Progenitor cell of endocrine pancreas (in vitro differentiated cells): ENCODE measurements at regions not wholly inside any gene's neighbourhood (a gene's known extent, or its start where the extent isn't known, plus 50 kb on each side); places are given as distances from the start of the nearest gene placed in this dataset.
"Not testable (repeated sequence)": the region's sequence is repeated elsewhere in the genome, so short reads cannot be mapped to it uniquely, and the experiment has no call there.

Experiments used
- DNase-seq: peaks from one replicate; pipeline ENCODE4 v3.0.0; 2021; ENCODE audit warnings: low spot score; ENCODE audit not compliant: unreplicated experiment
- H3K27ac Mint-ChIP-seq: 2 replicates; pipeline ENCODE4 v1.8.0; 2021; ENCODE audit warnings: mild to moderate bottlenecking, moderate library complexity, mixed read lengths
- H3K27me3 Mint-ChIP-seq: 2 replicates; pipeline ENCODE4 v1.8.0; 2021; ENCODE audit warnings: mixed read lengths
- H3K36me3 Mint-ChIP-seq: 2 replicates; pipeline ENCODE4 v1.8.0; 2022; ENCODE audit warnings: mixed read lengths; ENCODE audit not compliant: insufficient read depth
- H3K4me1 Mint-ChIP-seq: 2 replicates; pipeline ENCODE4 v1.8.0; 2021; ENCODE audit warnings: low read depth, mixed read lengths
- H3K4me3 Mint-ChIP-seq: 2 replicates; pipeline ENCODE4 v1.8.0; 2021; ENCODE audit warnings: low read depth, mild to moderate bottlenecking, moderate library complexity, mixed read lengths
- H3K9me3 Mint-ChIP-seq: 2 replicates; pipeline ENCODE4 v1.8.0; 2021; ENCODE audit warnings: low read depth, mixed read lengths
- CTCF ChIP-seq: fragments of 200-600 bp; sonication (generic); IDR thresholded peaks from one replicate; pipeline ENCODE4 v1.5.0; 2021; ENCODE audit warnings: antibody characterized with exemption, mild to moderate bottlenecking; ENCODE audit not compliant: unreplicated experiment

DNA sequence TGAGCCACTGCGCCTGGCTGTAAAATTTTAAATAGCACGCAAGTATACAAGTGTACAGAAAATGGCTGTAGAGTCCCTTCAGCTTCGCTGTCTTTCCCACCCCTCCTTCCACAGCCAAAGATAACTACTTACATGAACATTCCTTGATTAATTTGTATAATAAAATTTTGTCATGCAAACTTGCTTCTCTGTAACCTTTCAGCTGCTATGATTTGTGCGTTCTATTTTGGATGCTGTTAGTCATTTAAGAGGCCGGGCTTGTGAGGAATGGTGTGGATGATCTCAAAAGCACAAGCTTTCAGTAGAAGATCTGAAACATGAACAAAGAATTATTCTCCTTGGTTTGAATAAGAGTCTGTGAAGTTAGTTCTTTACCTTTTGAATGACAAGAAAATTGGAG, 115.0 kb upstream of the TLE1 start:
- no peaks in the 10 kb centered on the region for H3K9me3 Mint-ChIP-seq
- no peaks in the 10 kb centered on the region for H3K27me3 Mint-ChIP-seq
- H3K4me1 Mint-ChIP-seq, result peaks cover 2% of the 10 kb centered on the region
- no peaks in the 10 kb centered on the region for H3K36me3 Mint-ChIP-seq
- no peak for DNase-seq
- H3K27ac Mint-ChIP-seq, result no peak overlapping the region
- TF ChIP-seq CTCF, result no peak
- no peak overlapping the region for H3K4me3 Mint-ChIP-seq

- H3K4me1 Mint-ChIP-seq, result peaks cover 24% of the 10 kb centered on the region
- not testable (repeated sequence) for H3K27ac Mint-ChIP-seq, H3K27me3 Mint-ChIP-seq, H3K36me3 Mint-ChIP-seq, H3K4me3 Mint-ChIP-seq, H3K9me3 Mint-ChIP-seq, DNase-seq
These were observed 116.5 kb upstream of the SPATA31D4 start for GRCh38 chr9:81811688-81812087.

GRCh38 chr9:81814401-81814793, 113.8 kb upstream of the SPATA31D4 start:
- no peak overlapping the region for H3K4me3 Mint-ChIP-seq
- peaks cover 30% of the 10 kb centered on the region for H3K4me1 Mint-ChIP-seq
- TF ChIP-seq CTCF, result no peak
- H3K9me3 Mint-ChIP-seq, result no peaks in the 10 kb centered on the region
- peaks cover 28% of the 10 kb centered on the region for H3K27me3 Mint-ChIP-seq
- H3K27ac Mint-ChIP-seq, result peak overlapping the region; percentile 29
- DNase-seq, result no peak
- no peaks in the 10 kb centered on the region for H3K36me3 Mint-ChIP-seq

DNA sequence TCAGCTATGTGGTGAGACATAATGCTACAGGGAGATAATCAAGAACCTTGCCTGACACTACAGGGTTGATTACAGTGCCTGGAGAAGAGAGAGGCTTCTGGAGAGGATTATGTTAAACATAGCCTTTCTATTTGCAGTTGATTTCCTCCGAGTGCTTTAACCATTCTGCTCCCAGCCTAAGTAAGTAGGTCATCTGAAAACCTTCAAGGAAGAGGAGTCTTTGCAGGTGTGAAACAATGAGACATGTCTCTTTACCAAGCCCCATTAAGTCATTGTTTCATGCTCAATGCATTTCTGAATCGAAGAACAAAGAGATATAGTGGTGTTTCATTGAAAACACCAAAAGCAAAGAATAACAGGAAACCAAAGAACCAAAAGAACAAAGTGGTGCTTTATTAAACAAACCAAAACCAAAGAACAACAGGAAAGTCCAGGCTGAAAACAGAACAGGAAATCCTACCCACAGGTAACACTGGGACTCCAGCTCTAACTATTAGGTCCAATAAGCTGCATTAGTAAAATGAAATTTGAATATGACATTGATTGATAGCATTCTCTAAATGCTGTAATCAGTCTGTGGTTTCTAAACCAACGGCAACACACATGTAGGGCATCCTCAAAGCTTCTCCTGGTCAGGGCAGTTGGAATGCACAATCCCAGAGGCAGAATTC, 113.3 kb upstream of the SPATA31D4 start:
- peaks cover 34% of the 10 kb centered on the region for H3K4me1 Mint-ChIP-seq
- H3K9me3 Mint-ChIP-seq, result no peaks in the 10 kb centered on the region
- TF ChIP-seq CTCF, result no peak
- peak overlapping the region; percentile 29 for H3K27ac Mint-ChIP-seq
- no peaks in the 10 kb centered on the region for H3K36me3 Mint-ChIP-seq
- no peak for DNase-seq
- H3K4me3 Mint-ChIP-seq, result no peak overlapping the region
- peaks cover 33% of the 10 kb centered on the region for H3K27me3 Mint-ChIP-seq

DNA sequence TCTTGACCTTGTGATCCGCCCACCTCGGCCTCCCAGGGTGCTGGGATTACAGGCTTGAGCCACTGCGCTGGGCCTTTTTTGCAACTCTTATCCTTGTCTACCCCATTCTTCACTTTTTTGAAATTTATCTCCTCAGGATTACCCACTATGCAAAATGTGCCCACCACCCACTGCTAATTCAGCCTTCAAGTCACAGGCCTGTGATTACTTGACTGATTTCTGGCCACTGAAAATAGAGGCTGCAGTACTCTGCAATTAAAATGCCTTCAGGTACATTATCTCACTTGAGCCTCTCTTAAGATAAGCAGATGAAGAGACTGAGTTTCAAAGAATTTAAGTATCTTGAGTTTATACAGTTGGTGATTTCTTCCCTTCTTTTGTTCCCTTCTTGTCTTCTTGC, 112.4 kb upstream of the SPATA31D4 start:
- no peak for DNase-seq
- peaks cover 41% of the 10 kb centered on the region for H3K27me3 Mint-ChIP-seq
- no peak overlapping the region for H3K4me3 Mint-ChIP-seq
- no peak for TF ChIP-seq CTCF
- H3K27ac Mint-ChIP-seq, result no peak overlapping the region
- H3K36me3 Mint-ChIP-seq, result no peaks in the 10 kb centered on the region
- H3K9me3 Mint-ChIP-seq, result no peaks in the 10 kb centered on the region
- peaks cover 39% of the 10 kb centered on the region for H3K4me1 Mint-ChIP-seq

DNA sequence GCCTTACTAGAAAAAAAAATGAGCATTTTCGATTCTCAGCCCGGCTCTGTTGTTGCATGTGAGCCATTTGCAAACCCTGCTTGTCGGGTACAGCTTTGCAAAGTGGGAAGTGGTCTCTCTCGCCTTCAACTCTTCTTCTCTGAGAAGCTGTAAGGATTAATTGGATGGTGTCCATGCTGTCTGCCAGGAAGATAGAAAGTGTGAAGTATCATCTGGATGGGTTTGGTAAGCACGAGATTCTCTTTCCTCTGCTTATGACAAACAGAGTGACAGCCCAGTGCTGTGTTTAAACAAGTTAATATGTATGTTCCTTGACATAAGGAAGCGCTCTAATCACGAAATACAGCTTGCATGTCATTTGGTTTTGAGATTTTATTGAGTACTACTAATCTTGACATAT, 109.1 kb upstream of the SPATA31D4 start:
- Mint-ChIP-seq H3K36me3 (no peaks in the 10 kb centered on the region), H3K27me3 (peaks cover 39% of the 10 kb centered on the region), H3K27ac (no peak overlapping the region), H3K4me1 (peaks cover 40% of the 10 kb centered on the region), H3K9me3 (no peaks in the 10 kb centered on the region), H3K4me3 (no peak overlapping the region)
- no peak for TF ChIP-seq CTCF
- DNase-seq, result no peak
